H9 (cell line): ENCODE measurements at regions not wholly inside any gene's neighbourhood (a gene's known extent, or its start where the extent isn't known, plus 50 kb on each side); places are given as distances from the start of the nearest gene placed in this dataset.

Experiments
- DNase-seq: peaks from one replicate; pipeline ENCODE4 v3.0.0-alpha.2; 2017
- H2AFZ ChIP-seq: one replicate; pipeline ENCODE4 v1.6.1; 2013; ENCODE audit warnings: mild to moderate bottlenecking, low read length, control low read depth, moderate library complexity
- H2AK5ac ChIP-seq: 2 replicates; pipeline ENCODE4 v1.6.1; 2013; ENCODE audit warnings: low read length, control low read depth, mixed read lengths; ENCODE audit not compliant: insufficient read length
- H2BK120ac ChIP-seq: one replicate; pipeline ENCODE4 v1.6.1; 2013; ENCODE audit warnings: low read depth, mild to moderate bottlenecking, low read length, control low read depth, inconsistent platforms; ENCODE audit not compliant: poor library complexity, severe bottlenecking
- H2BK12ac ChIP-seq: 2 replicates; pipeline ENCODE4 v1.6.1; 2013; ENCODE audit warnings: low read length, control low read depth, mixed read lengths, low read depth; ENCODE audit not compliant: insufficient read length
- H2BK15ac ChIP-seq: 2 replicates; pipeline ENCODE4 v1.6.1; 2013; ENCODE audit warnings: low read depth, low read length, control low read depth
- H2BK20ac ChIP-seq: one replicate; pipeline ENCODE4 v1.6.1; 2013; ENCODE audit warnings: low read depth, mild to moderate bottlenecking, low read length, control low read depth, inconsistent platforms; ENCODE audit not compliant: poor library complexity, severe bottlenecking
- H2BK5ac ChIP-seq: 2 replicates; pipeline ENCODE4 v1.6.1; 2013; ENCODE audit warnings: low read length, control low read depth, mixed read lengths; ENCODE audit not compliant: insufficient read length
- H3K14ac ChIP-seq: 2 replicates; pipeline ENCODE4 v1.6.1; 2013; ENCODE audit warnings: low read length, control low read depth; ENCODE audit not compliant: insufficient read depth
- H3K18ac ChIP-seq: 2 replicates; pipeline ENCODE4 v1.6.1; 2013; ENCODE audit warnings: low read depth, mild to moderate bottlenecking, mixed read lengths, low read length, control low read depth; ENCODE audit not compliant: insufficient read length
- H3K23ac ChIP-seq: 2 replicates; pipeline ENCODE4 v1.6.1; 2013; ENCODE audit warnings: low read length, control low read depth, mixed read lengths, low read depth; ENCODE audit not compliant: insufficient read length
- H3K23me2 ChIP-seq: 2 replicates; pipeline ENCODE4 v1.6.1; 2013; ENCODE audit warnings: low read depth, mild to moderate bottlenecking, mixed read lengths, low read length, control low read depth; ENCODE audit not compliant: insufficient read length, poor library complexity, severe bottlenecking
- H3K27ac ChIP-seq: 2 replicates; pipeline ENCODE4 v1.5.1; 2013; ENCODE audit warnings: low read length, control low read depth, mixed read lengths, low read depth; ENCODE audit not compliant: insufficient read length
- H3K27me3 ChIP-seq: 2 replicates; pipeline ENCODE4 v1.6.1; 2013; ENCODE audit warnings: low read length, control low read depth, inconsistent platforms; ENCODE audit not compliant: insufficient read depth
- H3K4ac ChIP-seq: 2 replicates; pipeline ENCODE4 v1.6.1; 2013; ENCODE audit warnings: low read depth, mild to moderate bottlenecking, control low read depth, inconsistent platforms, low read length, moderate library complexity
- H3K4me1 ChIP-seq: 2 replicates; pipeline ENCODE4 v1.6.1; 2013; ENCODE audit warnings: low read length, control low read depth, inconsistent platforms; ENCODE audit not compliant: insufficient read depth
- H3K4me2 ChIP-seq: 2 replicates; pipeline ENCODE4 v1.6.1; 2013; ENCODE audit warnings: low read length, control low read depth, mixed read lengths; ENCODE audit not compliant: insufficient read length, insufficient read depth
- H3K56ac ChIP-seq: 2 replicates; pipeline ENCODE4 v1.6.1; 2013; ENCODE audit warnings: low read depth, mild to moderate bottlenecking, mixed read lengths, low read length, control low read depth; ENCODE audit not compliant: insufficient read length
- H3K79me1 ChIP-seq: 2 replicates; pipeline ENCODE4 v1.6.1; 2013; ENCODE audit warnings: low read depth, mild to moderate bottlenecking, moderate library complexity, low read length, control low read depth, inconsistent platforms; ENCODE audit not compliant: insufficient read depth, poor library complexity, severe bottlenecking
- H3K79me2 ChIP-seq: 2 replicates; pipeline ENCODE4 v1.6.1; 2013; ENCODE audit warnings: low read length, control low read depth, inconsistent platforms; ENCODE audit not compliant: insufficient read depth
- H3K9ac ChIP-seq: 2 replicates; pipeline ENCODE4 v1.6.1; 2013; ENCODE audit warnings: low read length, control low read depth, mixed read lengths; ENCODE audit not compliant: insufficient read length; ENCODE audit errors: extremely low read depth
- H3K9me3 ChIP-seq: one replicate; pipeline ENCODE4 v1.6.1; 2013; ENCODE audit warnings: low read depth, low read length, inconsistent platforms; ENCODE audit not compliant: control insufficient read depth
- H3T11ph ChIP-seq: one replicate; pipeline ENCODE4 v1.6.1; 2013; ENCODE audit warnings: mild to moderate bottlenecking, low read length, control low read depth, inconsistent platforms
- H4K20me1 ChIP-seq: one replicate; pipeline ENCODE4 v1.6.1; 2013; ENCODE audit not compliant: control insufficient read depth, insufficient read length, insufficient read depth
- H4K5ac ChIP-seq: 2 replicates; pipeline ENCODE4 v1.6.1; 2013; ENCODE audit warnings: low read depth, mild to moderate bottlenecking, mixed read lengths, low read length, control low read depth; ENCODE audit not compliant: insufficient read length
- H4K8ac ChIP-seq: replicated peaks from 2 replicates; pipeline ENCODE4 v1.6.1; 2013; ENCODE audit warnings: low read length, control low read depth, mixed read lengths, low read depth; ENCODE audit not compliant: insufficient read length
- H4K91ac ChIP-seq: 2 replicates; pipeline ENCODE4 v1.6.1; 2013; ENCODE audit warnings: low read depth, mild to moderate bottlenecking, moderate library complexity, mixed read lengths, low read length, control low read depth; ENCODE audit not compliant: insufficient read length
- H3K27ac Mint-ChIP-seq, 3 experiments: 2 replicates in 2 of 3; 3 replicates in 1 of 3; pipeline ENCODE4 v1.8.0; 2020 to 2021; ENCODE audit warnings: mixed read lengths in 3 of 3, mild to moderate bottlenecking in 1 of 3, moderate library complexity in 1 of 3
- H3K27me3 Mint-ChIP-seq: 2 replicates; pipeline ENCODE4 v1.8.0; 2021; ENCODE audit warnings: low read depth, mild to moderate bottlenecking, moderate library complexity, mixed read lengths
- H3K36me3 Mint-ChIP-seq, 3 experiments: 2 replicates in 2 of 3; 3 replicates in 1 of 3; pipeline ENCODE4 v1.8.0; 2020 to 2021; ENCODE audit warnings: low read depth in 3 of 3, mixed read lengths in 3 of 3; ENCODE audit not compliant: insufficient read depth in 1 of 3
- H3K4me1 Mint-ChIP-seq, 2 experiments: 2 replicates each; pipeline ENCODE4 v1.8.0; 2020; ENCODE audit warnings: mixed read lengths in 2 of 2
- H3K4me3 Mint-ChIP-seq, 2 experiments: 2 replicates in 1 of 2; 3 replicates in 1 of 2; pipeline ENCODE4 v1.8.0; 2020 to 2021; ENCODE audit warnings: mild to moderate bottlenecking in 2 of 2, mixed read lengths in 2 of 2, moderate library complexity in 1 of 2
- H3K9me3 Mint-ChIP-seq, 2 experiments: 2 replicates in 1 of 2; 3 replicates in 1 of 2; pipeline ENCODE4 v1.8.0; 2020; ENCODE audit warnings: mild to moderate bottlenecking in 2 of 2, mixed read lengths in 2 of 2, moderate library complexity in 1 of 2
- WGBS: extraction: QIAGEN DNeasy Blood & Tissue Kit; methylation state at CpG from one replicate; pipeline ENCODE4 v1.1.7; 2013; ENCODE audit warnings: missing lambda C conversion rate, low lambda C conversion rate, mixed read lengths; ENCODE audit not compliant: insufficient read length; ENCODE audit errors: extremely low coverage; 5-methylcytosine and 5-hydroxymethylcytosine counted together
- TF ChIP-seq, protein P1 (sequence below): fragments of 200-600 bp; sonication (generic); conservative IDR thresholded peaks from 3 replicates; pipeline ENCODE4 v1.8.0; 2021; ENCODE audit warnings: antibody characterized with exemption, mild to moderate bottlenecking

DNA sequence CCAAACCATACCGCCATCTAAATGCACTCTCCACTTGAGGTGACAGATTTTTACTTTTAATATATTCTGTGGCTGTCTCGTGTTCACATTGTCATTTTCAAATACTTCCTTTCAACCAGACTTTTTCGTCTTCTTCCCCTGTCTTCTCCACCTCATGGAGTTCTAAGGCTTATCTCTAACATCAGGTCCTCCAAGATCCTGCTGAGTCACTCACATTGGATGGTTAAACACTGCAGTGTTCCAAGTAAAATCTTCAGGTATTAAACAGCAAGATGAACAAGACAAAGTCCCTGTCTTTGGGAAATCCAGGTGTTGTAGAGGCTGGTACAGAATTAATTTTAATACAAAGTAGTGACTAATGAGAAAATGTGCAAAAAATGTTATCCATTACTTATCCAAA is 330.2 kb upstream of the KIF2B start:
- Histone ChIP-seq H3K79me2 (no peaks in the 10 kb centered on the region), H3K9me3 (no peaks in the 10 kb centered on the region), H3K23me2 (no peaks in the 10 kb centered on the region), H2AK5ac (no peak overlapping the region), H3K4me1 (no peaks in the 10 kb centered on the region), H3K27ac (no peak overlapping the region), H2AFZ (no peak overlapping the region), H3T11ph (no peak overlapping the region), H3K14ac (no peak overlapping the region), H4K91ac (no peak overlapping the region), H4K5ac (no peak overlapping the region), H3K18ac (no peak overlapping the region), H2BK5ac (no peak overlapping the region), H2BK15ac (no peak overlapping the region), H3K4ac (no peak overlapping the region), H2BK20ac (no peak overlapping the region), H2BK12ac (no peak overlapping the region), H3K4me2 (no peak overlapping the region), H3K9ac (no peak overlapping the region), H3K79me1 (no peaks in the 10 kb centered on the region), H3K56ac (no peak overlapping the region), H3K23ac (no peak overlapping the region), H4K20me1 (no peaks in the 10 kb centered on the region), H3K27me3 (no peaks in the 10 kb centered on the region), H4K8ac (no peak overlapping the region), H2BK120ac (no peak overlapping the region)
- Mint-ChIP-seq H3K9me3 (peaks cover 0 to 3% of the 10 kb centered on the region in 2 experiments; a peak in 4 of 5 replicates), H3K36me3 (peaks cover 2 to 8% (median 2%) of the 10 kb centered on the region in 3 experiments; a peak in 5 of 7 replicates), H3K27ac (no peak overlapping the region), H3K27me3 (no peaks in the 10 kb centered on the region), H3K4me3 (no peak overlapping the region), H3K4me1 (peaks cover 3 to 6% of the 10 kb centered on the region in 2 experiments; a peak in 3 of 4 replicates)
- TF ChIP-seq, protein P1, sequence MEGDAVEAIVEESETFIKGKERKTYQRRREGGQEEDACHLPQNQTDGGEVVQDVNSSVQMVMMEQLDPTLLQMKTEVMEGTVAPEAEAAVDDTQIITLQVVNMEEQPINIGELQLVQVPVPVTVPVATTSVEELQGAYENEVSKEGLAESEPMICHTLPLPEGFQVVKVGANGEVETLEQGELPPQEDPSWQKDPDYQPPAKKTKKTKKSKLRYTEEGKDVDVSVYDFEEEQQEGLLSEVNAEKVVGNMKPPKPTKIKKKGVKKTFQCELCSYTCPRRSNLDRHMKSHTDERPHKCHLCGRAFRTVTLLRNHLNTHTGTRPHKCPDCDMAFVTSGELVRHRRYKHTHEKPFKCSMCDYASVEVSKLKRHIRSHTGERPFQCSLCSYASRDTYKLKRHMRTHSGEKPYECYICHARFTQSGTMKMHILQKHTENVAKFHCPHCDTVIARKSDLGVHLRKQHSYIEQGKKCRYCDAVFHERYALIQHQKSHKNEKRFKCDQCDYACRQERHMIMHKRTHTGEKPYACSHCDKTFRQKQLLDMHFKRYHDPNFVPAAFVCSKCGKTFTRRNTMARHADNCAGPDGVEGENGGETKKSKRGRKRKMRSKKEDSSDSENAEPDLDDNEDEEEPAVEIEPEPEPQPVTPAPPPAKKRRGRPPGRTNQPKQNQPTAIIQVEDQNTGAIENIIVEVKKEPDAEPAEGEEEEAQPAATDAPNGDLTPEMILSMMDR: no peak
- DNase-seq: no peak
- WGBS: no CpG with 5 or more reads among the region's 3 CpGs
